Osteocyte (in vitro differentiated cells): ENCODE measurements at regions not wholly inside any gene's neighbourhood (a gene's known extent, or its start where the extent isn't known, plus 50 kb on each side); places are given as distances from the start of the nearest gene placed in this dataset.

ENCODE experiments used
- DNase-seq: peaks from one replicate; pipeline ENCODE4 v3.0.0; 2021; ENCODE audit warnings: mixed read lengths; ENCODE audit not compliant: unreplicated experiment; ENCODE audit errors: extremely low spot score
- H3K27ac Mint-ChIP-seq: one replicate; pipeline ENCODE4 v1.8.0; 2021; ENCODE audit warnings: mild to moderate bottlenecking, mixed read lengths; ENCODE audit not compliant: unreplicated experiment
- H3K27me3 Mint-ChIP-seq: one replicate; pipeline ENCODE4 v1.8.0; 2021; ENCODE audit warnings: mixed read lengths; ENCODE audit not compliant: unreplicated experiment
- H3K36me3 Mint-ChIP-seq: one replicate; pipeline ENCODE4 v1.8.0; 2021; ENCODE audit warnings: mixed read lengths; ENCODE audit not compliant: unreplicated experiment
- H3K4me1 Mint-ChIP-seq: one replicate; pipeline ENCODE4 v1.8.0; 2021; ENCODE audit warnings: mixed read lengths; ENCODE audit not compliant: unreplicated experiment
- H3K4me3 Mint-ChIP-seq: one replicate; pipeline ENCODE4 v1.8.0; 2021; ENCODE audit warnings: mild to moderate bottlenecking, moderate library complexity, mixed read lengths; ENCODE audit not compliant: unreplicated experiment
- H3K9me3 Mint-ChIP-seq: one replicate; pipeline ENCODE4 v1.8.0; 2021; ENCODE audit warnings: mixed read lengths; ENCODE audit not compliant: unreplicated experiment
- TF ChIP-seq, protein P1 (sequence below): fragments of 200-600 bp; sonication (generic); IDR thresholded peaks from 2 replicates; pipeline ENCODE4 v1.5.0; 2021; ENCODE audit warnings: antibody characterized with exemption, mild to moderate bottlenecking, moderate library complexity

DNA sequence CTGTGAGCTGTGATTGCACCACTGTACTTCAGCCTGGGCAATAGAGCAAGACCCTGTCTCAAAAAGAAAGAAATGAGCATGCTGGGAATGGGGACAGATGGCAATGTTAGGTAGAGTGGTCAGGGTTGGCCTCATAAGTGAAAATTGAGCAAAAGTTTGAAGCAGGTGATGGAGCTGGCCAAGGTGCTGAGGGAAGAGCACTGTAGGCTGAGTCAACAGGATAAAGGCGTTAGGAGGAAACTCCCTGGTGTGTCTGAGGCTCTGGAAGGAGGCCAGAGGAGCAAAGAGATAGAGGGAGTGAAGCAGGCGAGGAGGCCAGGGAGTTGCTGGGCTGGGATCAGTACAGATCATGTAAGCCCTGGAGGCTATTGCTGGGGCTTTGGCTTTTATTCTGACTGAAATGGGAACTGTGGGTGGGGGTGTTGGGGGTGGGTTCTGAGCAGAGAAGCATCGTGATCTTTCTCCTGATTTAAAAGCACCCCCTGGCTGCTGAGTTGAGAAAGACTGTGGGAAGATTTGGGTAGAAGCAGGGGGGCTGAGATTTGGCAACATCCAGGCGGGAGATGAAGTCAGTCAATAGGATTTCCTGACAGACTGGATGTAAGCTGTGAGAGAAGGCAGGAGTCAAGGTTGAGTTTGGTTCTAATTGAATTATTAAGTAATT is 52.5 kb upstream of the VKORC1L1 start:
- H3K4me1 Mint-ChIP-seq, result peaks cover 3% of the 10 kb centered on the region
- no peak for DNase-seq
- H3K27me3 Mint-ChIP-seq, result peaks cover 2% of the 10 kb centered on the region
- no peaks in the 10 kb centered on the region for H3K36me3 Mint-ChIP-seq
- TF ChIP-seq, protein P1, sequence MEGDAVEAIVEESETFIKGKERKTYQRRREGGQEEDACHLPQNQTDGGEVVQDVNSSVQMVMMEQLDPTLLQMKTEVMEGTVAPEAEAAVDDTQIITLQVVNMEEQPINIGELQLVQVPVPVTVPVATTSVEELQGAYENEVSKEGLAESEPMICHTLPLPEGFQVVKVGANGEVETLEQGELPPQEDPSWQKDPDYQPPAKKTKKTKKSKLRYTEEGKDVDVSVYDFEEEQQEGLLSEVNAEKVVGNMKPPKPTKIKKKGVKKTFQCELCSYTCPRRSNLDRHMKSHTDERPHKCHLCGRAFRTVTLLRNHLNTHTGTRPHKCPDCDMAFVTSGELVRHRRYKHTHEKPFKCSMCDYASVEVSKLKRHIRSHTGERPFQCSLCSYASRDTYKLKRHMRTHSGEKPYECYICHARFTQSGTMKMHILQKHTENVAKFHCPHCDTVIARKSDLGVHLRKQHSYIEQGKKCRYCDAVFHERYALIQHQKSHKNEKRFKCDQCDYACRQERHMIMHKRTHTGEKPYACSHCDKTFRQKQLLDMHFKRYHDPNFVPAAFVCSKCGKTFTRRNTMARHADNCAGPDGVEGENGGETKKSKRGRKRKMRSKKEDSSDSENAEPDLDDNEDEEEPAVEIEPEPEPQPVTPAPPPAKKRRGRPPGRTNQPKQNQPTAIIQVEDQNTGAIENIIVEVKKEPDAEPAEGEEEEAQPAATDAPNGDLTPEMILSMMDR, result peak; percentile 9
- no peak overlapping the region for H3K4me3 Mint-ChIP-seq
- H3K9me3 Mint-ChIP-seq, result no peaks in the 10 kb centered on the region
- no peak overlapping the region for H3K27ac Mint-ChIP-seq
